Trophoblast cell (in vitro differentiated cells and primary cell): ENCODE measurements at regions not wholly inside any gene's neighbourhood (a gene's known extent, or its start where the extent isn't known, plus 50 kb on each side); places are given as distances from the start of the nearest gene placed in this dataset.

ENCODE experiments used
- DNase-seq, 2 donors: peaks; one replicate each; pipeline ENCODE4 v3.0.0-alpha.2; 2016
- H2AFZ ChIP-seq: 2 replicates; pipeline ENCODE4 v1.6.1; 2013; ENCODE audit warnings: low read length, moderate library complexity, mild to moderate bottlenecking; ENCODE audit not compliant: insufficient read depth, poor library complexity
- H2AK5ac ChIP-seq: 2 replicates; pipeline ENCODE4 v1.6.1; 2013; ENCODE audit warnings: mild to moderate bottlenecking, low read length
- H2BK120ac ChIP-seq: 2 replicates; pipeline ENCODE4 v1.6.1; 2013; ENCODE audit warnings: low read length, mild to moderate bottlenecking, moderate library complexity; ENCODE audit not compliant: insufficient read depth, poor library complexity
- H2BK12ac ChIP-seq: 2 replicates; pipeline ENCODE4 v1.6.1; 2013; ENCODE audit warnings: mild to moderate bottlenecking, low read length, moderate library complexity
- H2BK5ac ChIP-seq: 2 replicates; pipeline ENCODE4 v1.6.1; 2013; ENCODE audit warnings: low read length, low read depth, moderate library complexity, mild to moderate bottlenecking; ENCODE audit not compliant: poor library complexity
- H3K14ac ChIP-seq: 2 replicates; pipeline ENCODE4 v1.6.1; 2013; ENCODE audit warnings: mild to moderate bottlenecking, low read length
- H3K18ac ChIP-seq: 2 replicates; pipeline ENCODE4 v1.6.1; 2013; ENCODE audit warnings: mild to moderate bottlenecking, low read length
- H3K23ac ChIP-seq: 2 replicates; pipeline ENCODE4 v1.6.1; 2013; ENCODE audit warnings: low read length
- H3K27ac ChIP-seq: 2 replicates; pipeline ENCODE4 v1.5.1; 2013; ENCODE audit warnings: low read depth, mild to moderate bottlenecking, inconsistent platforms, low read length, moderate library complexity
- H3K27me3 ChIP-seq: 2 replicates; pipeline ENCODE4 v1.6.1; 2013; ENCODE audit warnings: inconsistent platforms, mild to moderate bottlenecking, low read length, moderate library complexity; ENCODE audit not compliant: insufficient read depth
- H3K36me3 ChIP-seq, 2 experiments: 1 replicate in 1 of 2; 2 replicates in 1 of 2; pipeline ENCODE4 v1.6.1; 2013; ENCODE audit warnings: low read length in 2 of 2, mild to moderate bottlenecking in 2 of 2, moderate library complexity in 1 of 2; ENCODE audit not compliant: insufficient read depth in 2 of 2, control insufficient read depth in 1 of 2
- H3K4ac ChIP-seq: 2 replicates; pipeline ENCODE4 v1.6.1; 2013; ENCODE audit warnings: low read depth, mild to moderate bottlenecking, low read length, moderate library complexity
- H3K4me1 ChIP-seq, 2 experiments: 1 replicate in 1 of 2; 2 replicates in 1 of 2; pipeline ENCODE4 v1.6.1; 2013; ENCODE audit warnings: low read length in 2 of 2, mild to moderate bottlenecking in 2 of 2, moderate library complexity in 1 of 2; ENCODE audit not compliant: insufficient read depth in 2 of 2, control insufficient read depth in 1 of 2
- H3K4me2 ChIP-seq: 2 replicates; pipeline ENCODE4 v1.6.1; 2013; ENCODE audit warnings: inconsistent platforms, mild to moderate bottlenecking, low read length, moderate library complexity
- H3K4me3 ChIP-seq: 2 replicates; pipeline ENCODE4 v1.5.1; 2013; ENCODE audit warnings: mild to moderate bottlenecking, low read depth, low read length, inconsistent platforms
- H3K79me1 ChIP-seq: one replicate; pipeline ENCODE4 v1.6.1; 2013; ENCODE audit warnings: low read length
- H3K79me2 ChIP-seq: 2 replicates; pipeline ENCODE4 v1.6.1; 2013; ENCODE audit warnings: low read length, mild to moderate bottlenecking; ENCODE audit not compliant: control insufficient read depth, insufficient read depth, poor library complexity
- H3K9ac ChIP-seq: 2 replicates; pipeline ENCODE4 v1.6.1; 2013; ENCODE audit warnings: mild to moderate bottlenecking, low read length
- H3K9me3 ChIP-seq: 2 replicates; pipeline ENCODE4 v1.6.1; 2013; ENCODE audit warnings: low read depth, mild to moderate bottlenecking, control low read depth, inconsistent platforms, low read length; ENCODE audit not compliant: insufficient read depth
- H4K12ac ChIP-seq: 2 replicates; pipeline ENCODE4 v1.6.1; 2013; ENCODE audit warnings: low read depth, mild to moderate bottlenecking, low read length, moderate library complexity
- H4K8ac ChIP-seq: 2 replicates; pipeline ENCODE4 v1.6.1; 2013; ENCODE audit warnings: low read depth, mild to moderate bottlenecking, low read length, moderate library complexity
- H4K91ac ChIP-seq: one replicate; pipeline ENCODE4 v1.6.1; 2013; ENCODE audit warnings: low read depth, mild to moderate bottlenecking, low read length, moderate library complexity
- WGBS: extraction: QIAGEN DNeasy Blood & Tissue Kit; methylation state at CpG from one replicate; pipeline ENCODE4 v1.1.7; 2013; ENCODE audit warnings: missing lambda C conversion rate; ENCODE audit not compliant: insufficient read length, insufficient coverage; ENCODE audit errors: extremely low coverage; 5-methylcytosine and 5-hydroxymethylcytosine counted together

- H3K4me2 ChIP-seq = no peak overlapping the region
- H3K14ac ChIP-seq = no peak overlapping the region
- H3K23ac ChIP-seq = no peak overlapping the region
- H3K79me1 ChIP-seq = no peaks in the 10 kb centered on the region
- H2BK12ac ChIP-seq = no peak overlapping the region
- no peak overlapping the region for H2AK5ac ChIP-seq
- no peak overlapping the region for H3K18ac ChIP-seq
- H3K4me1 ChIP-seq = no peaks in the 10 kb centered on the region
- H4K12ac ChIP-seq = no peak overlapping the region
- H3K36me3 ChIP-seq = no peaks in the 10 kb centered on the region
- H3K27me3 ChIP-seq = no peaks in the 10 kb centered on the region
- no peak overlapping the region for H4K8ac ChIP-seq
- no peak overlapping the region for H3K4me3 ChIP-seq
- no peak overlapping the region for H3K27ac ChIP-seq
- no peak overlapping the region for H3K9ac ChIP-seq
- no peak overlapping the region for H4K91ac ChIP-seq
- H3K9me3 ChIP-seq = no peaks in the 10 kb centered on the region
- no CpG with 5 or more reads among the region's 6 CpGs for WGBS
- H3K79me2 ChIP-seq = no peaks in the 10 kb centered on the region
- no peak overlapping the region for H2BK120ac ChIP-seq
- no peak overlapping the region for H2BK5ac ChIP-seq
- DNase-seq = no peak
- no peak overlapping the region for H2AFZ ChIP-seq
- H3K4ac ChIP-seq = no peak overlapping the region
Measured at GRCh38 chr1:57882934-57883641, 459.2 kb upstream of the DAB1 start.

GRCh38 chr1:57882072-57882471 is 458.2 kb upstream of the DAB1 start:
- no peak overlapping the region for H3K18ac ChIP-seq
- H2BK5ac ChIP-seq = no peak overlapping the region
- no peaks in the 10 kb centered on the region for H3K79me2 ChIP-seq
- no peak overlapping the region for H3K27ac ChIP-seq
- no peaks in the 10 kb centered on the region for H3K9me3 ChIP-seq
- WGBS = no CpG with 5 or more reads among the region's 3 CpGs
- H3K79me1 ChIP-seq = no peaks in the 10 kb centered on the region
- DNase-seq = no peak
- no peaks in the 10 kb centered on the region for H3K4me1 ChIP-seq
- no peak overlapping the region for H3K14ac ChIP-seq
- H2AK5ac ChIP-seq = no peak overlapping the region
- no peak overlapping the region for H4K91ac ChIP-seq
- no peaks in the 10 kb centered on the region for H3K27me3 ChIP-seq
- no peak overlapping the region for H4K8ac ChIP-seq
- H3K4me3 ChIP-seq = no peak overlapping the region
- H2BK120ac ChIP-seq = no peak overlapping the region
- H2AFZ ChIP-seq = no peak overlapping the region
- no peak overlapping the region for H2BK12ac ChIP-seq
- H3K36me3 ChIP-seq = no peaks in the 10 kb centered on the region
- no peak overlapping the region for H3K4me2 ChIP-seq
- no peak overlapping the region for H3K23ac ChIP-seq
- H3K4ac ChIP-seq = no peak overlapping the region
- H3K9ac ChIP-seq = no peak overlapping the region
- H4K12ac ChIP-seq = no peak overlapping the region

GRCh38 chr1:57881639-57882038 is 457.8 kb upstream of the DAB1 start:
- no peak overlapping the region for H3K9ac ChIP-seq
- H2AFZ ChIP-seq = no peak overlapping the region
- H2BK120ac ChIP-seq = no peak overlapping the region
- H3K23ac ChIP-seq = no peak overlapping the region
- whole genome bisulfite sequencing = no CpG with 5 or more reads among the region's 2 CpGs
- H3K4me1 ChIP-seq = no peaks in the 10 kb centered on the region
- no peak overlapping the region for H2BK12ac ChIP-seq
- no peaks in the 10 kb centered on the region for H3K9me3 ChIP-seq
- H2BK5ac ChIP-seq = no peak overlapping the region
- no peak overlapping the region for H4K8ac ChIP-seq
- no peak for DNase-seq
- H3K36me3 ChIP-seq = no peaks in the 10 kb centered on the region
- H4K12ac ChIP-seq = no peak overlapping the region
- H3K27me3 ChIP-seq = no peaks in the 10 kb centered on the region
- no peaks in the 10 kb centered on the region for H3K79me2 ChIP-seq
- no peaks in the 10 kb centered on the region for H3K79me1 ChIP-seq
- no peak overlapping the region for H3K27ac ChIP-seq
- H3K4ac ChIP-seq = no peak overlapping the region
- H3K14ac ChIP-seq = no peak overlapping the region
- H4K91ac ChIP-seq = no peak overlapping the region
- no peak overlapping the region for H3K18ac ChIP-seq
- no peak overlapping the region for H2AK5ac ChIP-seq
- H3K4me2 ChIP-seq = no peak overlapping the region
- H3K4me3 ChIP-seq = no peak overlapping the region

- Histone ChIP-seq H3K79me1 (no peaks in the 10 kb centered on the region), H3K14ac (no peak overlapping the region), H4K91ac (no peak overlapping the region), H4K8ac (no peak overlapping the region), H3K4me1 (no peaks in the 10 kb centered on the region), H3K9me3 (no peaks in the 10 kb centered on the region), H3K23ac (no peak overlapping the region), H3K79me2 (no peaks in the 10 kb centered on the region), H3K27ac (no peak overlapping the region), H2BK5ac (no peak overlapping the region), H2AFZ (no peak overlapping the region), H3K18ac (no peak overlapping the region), H2BK120ac (no peak overlapping the region), H4K12ac (no peak overlapping the region), H2AK5ac (no peak overlapping the region), H3K9ac (no peak overlapping the region), H3K4ac (no peak overlapping the region), H3K4me3 (no peak overlapping the region), H3K36me3 (no peaks in the 10 kb centered on the region), H3K4me2 (no peak overlapping the region), H3K27me3 (no peaks in the 10 kb centered on the region), H2BK12ac (no peak overlapping the region)
- DNase-seq = no peak
- no CpG with 5 or more reads among the region's 3 CpGs for WGBS
Measured at GRCh38 chr1:57879700-57880099, 455.8 kb upstream of the DAB1 start.
